AG04450 (cell line): ENCODE measurements at regions not wholly inside any gene's neighbourhood (a gene's known extent, or its start where the extent isn't known, plus 50 kb on each side); places are given as distances from the start of the nearest gene placed in this dataset.

Experiments
- CTCF ChIA-PET: fragments of 300-600, 350-600 bp; formaldehyde crosslinking; extraction: SDS; loops from one replicate; lab custom pipeline; 2022; ENCODE audit warnings: antibody characterized with exemption, inconsistent platforms; lab: Charles Lee
- POLR2A ChIA-PET: fragments of 350-600 bp; formaldehyde crosslinking; extraction: SDS; loops from one replicate; lab custom pipeline; 2021; ENCODE audit warnings: antibody characterized with exemption, inconsistent platforms; lab: Yijun Ruan, JAX
- DNase-seq: peaks from one replicate; pipeline ENCODE4 v3.0.0-alpha.2; 2011; ENCODE audit warnings: low read depth, low spot score
- H3K27ac ChIP-seq: one replicate; pipeline ENCODE4 v1.5.1; 2012; ENCODE audit warnings: low read depth, low read length, control low read depth
- H3K27me3 ChIP-seq: one replicate; pipeline ENCODE4 v1.6.0; 2012; ENCODE audit warnings: low read length; ENCODE audit not compliant: control insufficient read depth, insufficient read depth
- H3K4me3 ChIP-seq: 2 replicates; pipeline ENCODE4 v1.5.1; 2011; ENCODE audit warnings: mild to moderate bottlenecking, low read depth, low read length, control low read depth
- H3K9me3 ChIP-seq: 2 replicates; pipeline ENCODE4 v1.5.1; 2012; ENCODE audit warnings: low read length; ENCODE audit not compliant: control insufficient read depth, insufficient read depth
- TF ChIP-seq, protein P1 (sequence below): IDR thresholded peaks from 2 replicates; pipeline ENCODE4 v1.5.1; 2011; ENCODE audit warnings: low read depth, low read length, control low read depth, inconsistent platforms

GRCh38 chr3:46080124-46080968 lies 53.1 kb upstream of the XCR1 start:
- Histone ChIP-seq H3K4me3 (no peak overlapping the region), H3K27me3 (peaks cover 4% of the 10 kb centered on the region), H3K9me3 (no peaks in the 10 kb centered on the region), H3K27ac (no peak overlapping the region)
- no peak for DNase-seq
- TF ChIP-seq, protein P1, sequence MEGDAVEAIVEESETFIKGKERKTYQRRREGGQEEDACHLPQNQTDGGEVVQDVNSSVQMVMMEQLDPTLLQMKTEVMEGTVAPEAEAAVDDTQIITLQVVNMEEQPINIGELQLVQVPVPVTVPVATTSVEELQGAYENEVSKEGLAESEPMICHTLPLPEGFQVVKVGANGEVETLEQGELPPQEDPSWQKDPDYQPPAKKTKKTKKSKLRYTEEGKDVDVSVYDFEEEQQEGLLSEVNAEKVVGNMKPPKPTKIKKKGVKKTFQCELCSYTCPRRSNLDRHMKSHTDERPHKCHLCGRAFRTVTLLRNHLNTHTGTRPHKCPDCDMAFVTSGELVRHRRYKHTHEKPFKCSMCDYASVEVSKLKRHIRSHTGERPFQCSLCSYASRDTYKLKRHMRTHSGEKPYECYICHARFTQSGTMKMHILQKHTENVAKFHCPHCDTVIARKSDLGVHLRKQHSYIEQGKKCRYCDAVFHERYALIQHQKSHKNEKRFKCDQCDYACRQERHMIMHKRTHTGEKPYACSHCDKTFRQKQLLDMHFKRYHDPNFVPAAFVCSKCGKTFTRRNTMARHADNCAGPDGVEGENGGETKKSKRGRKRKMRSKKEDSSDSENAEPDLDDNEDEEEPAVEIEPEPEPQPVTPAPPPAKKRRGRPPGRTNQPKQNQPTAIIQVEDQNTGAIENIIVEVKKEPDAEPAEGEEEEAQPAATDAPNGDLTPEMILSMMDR, result no peak
- ChIA-PET CTCF (interaction anchor here (0.6 to 9.9 kb wide), 19 partner anchors 8 to 363 kb away, joined by 3 to 420 read pairs (median 14); partner anchors contain the start of gene CCR1), POLR2A (interaction anchor here (0.6 kb wide), 2 partner anchors 448 to 559 kb away, joined by 3 to 6 read pairs; no protein-coding TSS in a partner anchor)

- DNase-seq, result peak; percentile 90
- no peak overlapping the region for H3K4me3 ChIP-seq
- H3K27me3 ChIP-seq, result peaks cover 4% of the 10 kb centered on the region
- no peaks in the 10 kb centered on the region for H3K9me3 ChIP-seq
- TF ChIP-seq, protein P1, result peak; percentile 100
- no peak overlapping the region for H3K27ac ChIP-seq
- CTCF ChIA-PET, result interaction anchor here (0.5 to 9.9 kb wide), 101 partner anchors 8 to 1468 kb away, joined by 3 to 420 read pairs (median 4); partner anchors contain the start of genes CCR1, CCR5, CXCR6 and SACM1L
- POLR2A ChIA-PET, result no interaction called here
These were observed 51.6 kb upstream of the XCR1 start for GRCh38 chr3:46078712-46079400.
